BLaER1 treated with 17β-estradiol and CSF1 and Interleukin-3, amounts not matched to agents 10 nM and 100 nM (cell line): ENCODE measurements at regions not wholly inside any gene's neighbourhood (a gene's known extent, or its start where the extent isn't known, plus 50 kb on each side); places are given as distances from the start of the nearest gene placed in this dataset.

Source experiments
- H3K27ac ChIP-seq, 11 experiments: shearing (Covaris generic); formaldehyde crosslinking; 2 replicates each; pipeline ENCODE4 v1.8.1; 2022
- H3K27me3 ChIP-seq, 11 experiments: shearing (Covaris generic); formaldehyde crosslinking; 2 replicates each; pipeline ENCODE4 v1.8.1; 2022
- H3K36me3 ChIP-seq, 11 experiments: shearing (Covaris generic); formaldehyde crosslinking; 2 replicates each; pipeline ENCODE4 v1.8.1; 2022
- H3K4me1 ChIP-seq, 10 experiments: shearing (Covaris generic); formaldehyde crosslinking; 2 replicates each; pipeline ENCODE4 v1.8.1; 2022
- H3K4me2 ChIP-seq, 11 experiments: shearing (Covaris generic); formaldehyde crosslinking; 2 replicates each; pipeline ENCODE4 v1.8.1; 2022
- H3K4me3 ChIP-seq, 10 experiments: shearing (Covaris generic); formaldehyde crosslinking; 2 replicates each; pipeline ENCODE4 v1.8.1; 2022
- H3K9ac ChIP-seq, 11 experiments: shearing (Covaris generic); formaldehyde crosslinking; 2 replicates each; pipeline ENCODE4 v1.8.1; 2022
- H3K9me3 ChIP-seq, 11 experiments: shearing (Covaris generic); formaldehyde crosslinking; replicated peaks in 1 of 11; 2 replicates each; pipeline ENCODE4 v1.8.1; 2022
- H4K20me1 ChIP-seq, 11 experiments: shearing (Covaris generic); formaldehyde crosslinking; 2 replicates each; pipeline ENCODE4 v1.8.1; 2022
- Cebpa-rat ChIP-seq, 11 experiments: shearing (Covaris generic); IDR thresholded peaks; 2 replicates each; pipeline ENCODE4 v1.8.1; 2022

GRCh38 chr7:35379481-35379880 lies 125.6 kb upstream of the TBX20 start:
- H3K27ac ChIP-seq, result peak overlapping the region in 1 of 11 experiments; percentile 18; a peak in 1 of 22 replicates
- H3K9ac ChIP-seq, result no peak overlapping the region
- peaks cover 0 to 34% (median 4%) of the 10 kb centered on the region in 10 experiments; a peak in 8 of 20 replicates for H3K4me1 ChIP-seq
- no peaks in the 10 kb centered on the region for H4K20me1 ChIP-seq
- H3K4me3 ChIP-seq, result no peak overlapping the region
- H3K36me3 ChIP-seq, result no peaks in the 10 kb centered on the region
- peaks cover 0 to 12% (median 4%) of the 10 kb centered on the region in 11 experiments; a peak in 12 of 22 replicates for H3K9me3 ChIP-seq
- peak overlapping the region in 4 of 11 experiments; percentile 23 to 83 (median 47); a peak in 6 of 22 replicates for H3K4me2 ChIP-seq
- TF ChIP-seq Cebpa-rat (IDR thresholded peaks at IDR 0.05), result no peak
- H3K27me3 ChIP-seq, result no peaks in the 10 kb centered on the region

DNA sequence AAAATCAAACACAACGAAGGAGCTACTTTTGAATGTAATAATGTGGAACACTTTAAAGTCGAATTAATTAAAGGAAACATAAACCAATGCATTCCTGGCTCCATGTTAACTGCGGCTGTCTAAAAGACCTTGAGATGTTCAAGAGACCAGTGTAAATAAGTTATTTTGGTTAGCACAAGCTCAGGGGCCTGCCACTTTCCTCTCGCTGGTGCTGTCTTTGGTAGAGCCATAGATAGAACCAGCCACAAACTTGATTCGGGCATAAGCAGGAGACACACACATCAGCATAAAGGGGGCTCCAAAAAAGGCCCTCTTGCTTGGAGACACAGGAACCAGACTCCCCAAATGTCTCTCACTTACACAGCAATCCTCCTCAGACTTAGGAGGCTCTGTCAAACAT lies 121.6 kb upstream of the TBX20 start:
- H3K27ac ChIP-seq, result no peak overlapping the region
- H3K36me3 ChIP-seq, result no peaks in the 10 kb centered on the region
- no peak overlapping the region for H3K4me3 ChIP-seq
- peaks cover 0 to 21% (median 13%) of the 10 kb centered on the region in 11 experiments; a peak in 15 of 22 replicates for H3K9me3 ChIP-seq
- H3K4me1 ChIP-seq, result peaks cover 0 to 19% (median under 1%) of the 10 kb centered on the region in 10 experiments; a peak in 8 of 20 replicates
- TF ChIP-seq Cebpa-rat (IDR thresholded peaks at IDR 0.05), result no peak
- no peaks in the 10 kb centered on the region for H3K27me3 ChIP-seq
- no peaks in the 10 kb centered on the region for H4K20me1 ChIP-seq
- H3K9ac ChIP-seq, result no peak overlapping the region
- no peak overlapping the region for H3K4me2 ChIP-seq

DNA sequence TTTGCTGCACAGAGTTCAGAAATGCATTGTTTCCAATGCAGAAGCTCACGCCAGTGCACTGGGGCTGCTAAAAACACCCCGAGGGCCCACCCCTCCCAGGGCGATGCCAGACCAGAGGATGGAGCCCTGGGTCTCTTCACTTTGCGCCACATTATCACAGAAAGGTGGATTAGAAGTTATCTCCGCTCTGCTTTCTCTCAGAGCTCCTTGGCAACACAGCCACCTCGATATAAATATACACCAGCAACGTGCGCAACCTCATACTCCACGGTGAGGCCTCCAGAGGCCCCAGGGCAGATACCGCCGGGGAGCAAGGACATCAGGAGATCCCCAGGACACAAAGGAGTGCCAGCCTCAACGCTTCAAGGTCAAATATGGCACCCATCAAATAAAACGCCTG lies 121.0 kb upstream of the TBX20 start:
- Histone ChIP-seq H3K4me2 (no peak overlapping the region), H3K9me3 (peaks cover 0 to 21% (median 13%) of the 10 kb centered on the region in 11 experiments; a peak in 15 of 22 replicates), H3K9ac (no peak overlapping the region), H3K4me3 (no peak overlapping the region), H3K27me3 (no peaks in the 10 kb centered on the region), H3K4me1 (peaks cover 0 to 12% (median 0%) of the 10 kb centered on the region in 10 experiments; a peak in 7 of 20 replicates), H4K20me1 (no peaks in the 10 kb centered on the region), H3K36me3 (no peaks in the 10 kb centered on the region), H3K27ac (no peak overlapping the region)
- no peak for TF ChIP-seq Cebpa-rat (IDR thresholded peaks at IDR 0.05)

GRCh38 chr7:35371221-35371620 lies 117.3 kb upstream of the TBX20 start:
- Histone ChIP-seq H4K20me1 (no peaks in the 10 kb centered on the region), H3K4me2 (no peak overlapping the region), H3K27ac (no peak overlapping the region), H3K36me3 (no peaks in the 10 kb centered on the region), H3K9ac (no peak overlapping the region), H3K4me1 (no peaks in the 10 kb centered on the region), H3K9me3 (peaks cover 0 to 21% (median 13%) of the 10 kb centered on the region in 11 experiments; a peak in 15 of 22 replicates), H3K27me3 (no peaks in the 10 kb centered on the region), H3K4me3 (no peak overlapping the region)
- TF ChIP-seq Cebpa-rat (IDR thresholded peaks at IDR 0.05), result no peak

GRCh38 chr7:35370687-35371086 lies 116.8 kb upstream of the TBX20 start:
- no peak for TF ChIP-seq Cebpa-rat (IDR thresholded peaks at IDR 0.05)
- Histone ChIP-seq H3K36me3 (no peaks in the 10 kb centered on the region), H3K9me3 (peaks cover 0 to 27% (median 13%) of the 10 kb centered on the region in 11 experiments; a peak in 15 of 22 replicates), H3K27me3 (no peaks in the 10 kb centered on the region), H4K20me1 (no peaks in the 10 kb centered on the region), H3K27ac (no peak overlapping the region), H3K4me2 (no peak overlapping the region), H3K9ac (no peak overlapping the region), H3K4me3 (no peak overlapping the region), H3K4me1 (no peaks in the 10 kb centered on the region)

DNA sequence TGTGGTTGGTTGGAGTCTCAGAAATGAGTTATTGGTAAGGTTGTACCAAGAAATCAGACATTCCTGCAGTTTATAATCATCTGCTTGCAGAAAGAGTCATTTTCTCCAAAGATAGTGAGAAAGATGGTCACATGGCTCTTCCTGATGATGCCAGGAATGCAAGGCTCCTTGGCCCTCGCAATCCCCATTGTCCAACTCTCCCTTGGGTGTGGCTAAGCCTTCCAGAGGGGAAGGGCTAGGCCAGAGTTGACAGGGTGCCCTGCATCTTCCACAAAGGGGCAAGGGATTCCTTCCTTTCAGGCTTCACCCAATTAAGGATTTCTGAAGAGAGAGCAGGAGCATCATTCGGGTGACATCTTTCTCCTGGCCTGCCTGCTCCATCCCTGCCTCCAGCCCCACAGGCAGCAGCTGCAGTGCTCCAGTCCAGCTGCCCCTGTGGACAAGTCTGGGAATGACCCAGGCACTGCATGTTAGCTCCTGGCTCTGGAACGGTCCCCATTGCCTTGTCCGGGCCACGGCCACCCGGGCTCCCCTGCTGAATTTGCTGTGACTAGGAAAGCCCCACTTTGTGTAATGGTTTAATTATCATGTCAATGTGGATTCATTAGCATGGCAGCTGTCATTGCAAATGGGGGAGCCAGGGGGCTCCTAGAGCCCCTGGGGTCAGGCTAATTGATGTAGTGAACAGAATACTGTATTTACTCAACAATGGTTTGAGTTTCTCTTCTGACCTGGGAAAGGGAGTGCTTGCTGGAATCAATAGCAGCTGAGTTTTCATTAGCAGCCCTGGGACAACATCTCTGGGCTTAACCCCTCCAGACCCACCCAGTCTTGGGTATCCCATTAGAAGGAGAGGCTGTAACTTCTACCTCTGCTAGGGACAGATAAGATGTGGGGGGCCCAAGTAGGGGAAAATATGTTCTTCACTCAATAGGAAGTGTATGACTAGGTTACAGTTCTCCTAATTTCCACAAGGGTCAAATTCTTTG lies 112.6 kb upstream of the TBX20 start:
- no peaks in the 10 kb centered on the region for H4K20me1 ChIP-seq
- no peak overlapping the region for H3K9ac ChIP-seq
- H3K27me3 ChIP-seq, result no peaks in the 10 kb centered on the region
- H3K4me2 ChIP-seq, result no peak overlapping the region
- no peak overlapping the region for H3K4me3 ChIP-seq
- H3K27ac ChIP-seq, result no peak overlapping the region
- peaks cover 0 to 16% (median 0%) of the 10 kb centered on the region in 11 experiments; a peak in 1 of 22 replicates for H3K9me3 ChIP-seq
- H3K4me1 ChIP-seq, result no peaks in the 10 kb centered on the region
- TF ChIP-seq Cebpa-rat (IDR thresholded peaks at IDR 0.05), result no peak
- H3K36me3 ChIP-seq, result no peaks in the 10 kb centered on the region

DNA sequence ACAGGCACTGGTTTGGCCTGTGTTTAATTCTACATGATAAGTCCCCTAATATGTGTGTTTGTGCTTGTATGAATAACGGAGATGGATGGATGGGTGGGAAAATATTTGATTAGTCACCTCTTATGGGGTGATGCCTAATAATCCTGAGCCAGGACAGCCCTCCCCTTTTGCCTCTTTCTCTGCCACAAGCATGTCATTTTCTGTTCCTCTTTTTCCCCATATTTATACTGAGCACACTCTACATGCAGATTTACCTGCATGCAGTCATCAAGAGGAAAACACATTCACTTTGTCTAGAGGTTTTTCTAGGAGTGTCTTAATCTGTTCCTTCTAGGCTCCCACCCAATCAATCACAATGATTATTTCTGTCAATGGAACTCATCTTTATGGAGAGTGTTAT lies 111.6 kb upstream of the TBX20 start:
- H4K20me1 ChIP-seq, result no peaks in the 10 kb centered on the region
- no peaks in the 10 kb centered on the region for H3K36me3 ChIP-seq
- no peak overlapping the region for H3K4me3 ChIP-seq
- H3K4me2 ChIP-seq, result no peak overlapping the region
- H3K27me3 ChIP-seq, result no peaks in the 10 kb centered on the region
- H3K9me3 ChIP-seq, result peaks cover 0 to 16% (median 0%) of the 10 kb centered on the region in 11 experiments; a peak in 1 of 22 replicates
- H3K4me1 ChIP-seq, result no peaks in the 10 kb centered on the region
- H3K27ac ChIP-seq, result no peak overlapping the region
- no peak for TF ChIP-seq Cebpa-rat (IDR thresholded peaks at IDR 0.05)
- no peak overlapping the region for H3K9ac ChIP-seq

DNA sequence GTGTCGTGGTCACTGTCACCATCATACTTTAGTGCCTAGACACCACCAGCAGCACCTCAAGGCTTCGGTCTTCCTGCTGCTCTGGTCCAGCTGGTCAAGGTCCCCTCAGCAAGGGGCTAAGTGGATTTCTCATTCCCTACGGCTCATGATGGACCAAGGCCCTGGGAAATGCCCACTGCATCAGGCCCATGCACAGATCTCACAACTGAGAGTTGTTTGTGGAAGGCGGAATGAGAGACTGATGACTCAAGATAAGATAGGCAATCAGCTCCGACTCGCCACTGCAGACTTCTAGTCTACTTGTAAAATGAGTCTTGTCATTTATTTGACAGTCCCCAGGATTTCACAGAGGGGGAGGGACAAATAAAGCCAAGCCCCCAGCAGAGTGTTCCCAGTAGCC lies 108.4 kb upstream of the TBX20 start:
- H3K4me1 ChIP-seq, result no peaks in the 10 kb centered on the region
- no peak overlapping the region for H3K9ac ChIP-seq
- H3K4me2 ChIP-seq, result no peak overlapping the region
- no peaks in the 10 kb centered on the region for H3K36me3 ChIP-seq
- TF ChIP-seq Cebpa-rat (IDR thresholded peaks at IDR 0.05), result no peak
- no peaks in the 10 kb centered on the region for H4K20me1 ChIP-seq
- peaks cover 0 to 21% (median 3%) of the 10 kb centered on the region in 11 experiments; a peak in 5 of 22 replicates for H3K9me3 ChIP-seq
- H3K4me3 ChIP-seq, result no peak overlapping the region
- H3K27ac ChIP-seq, result no peak overlapping the region
- no peaks in the 10 kb centered on the region for H3K27me3 ChIP-seq

- Histone ChIP-seq H3K4me3 (no peak overlapping the region), H3K27ac (no peak overlapping the region), H3K9ac (no peak overlapping the region), H4K20me1 (no peaks in the 10 kb centered on the region), H3K4me2 (no peak overlapping the region), H3K4me1 (no peaks in the 10 kb centered on the region), H3K27me3 (no peaks in the 10 kb centered on the region), H3K9me3 (peaks cover 0 to 7% (median 0%) of the 10 kb centered on the region in 11 experiments; a peak in 4 of 22 replicates), H3K36me3 (no peaks in the 10 kb centered on the region)
- no peak for TF ChIP-seq Cebpa-rat (IDR thresholded peaks at IDR 0.05)
These were observed 105.5 kb upstream of the TBX20 start for GRCh38 chr7:35359423-35359822.
